Neutrophil (primary cell): ENCODE measurements at regions not wholly inside any gene's neighbourhood (a gene's known extent, or its start where the extent isn't known, plus 50 kb on each side); places are given as distances from the start of the nearest gene placed in this dataset.

Experiments
- H3K27ac ChIP-seq: fragments of 200-600 bp; sonication (generic); 2 replicates; pipeline ENCODE4 v1.5.1; 2016; ENCODE audit warnings: mild to moderate bottlenecking, moderate library complexity
- H3K27me3 ChIP-seq: fragments of 200-600 bp; sonication (generic); 2 replicates; pipeline ENCODE4 v1.6.0; 2016; ENCODE audit warnings: mild to moderate bottlenecking
- H3K36me3 ChIP-seq: fragments of 200-600 bp; sonication (generic); 2 replicates; pipeline ENCODE4 v1.5.1; 2017
- H3K4me1 ChIP-seq, 2 experiments: fragments of 200-600 bp in 1 of 2; sonication (generic) in 1 of 2; 1 replicate in 1 of 2; 2 replicates in 1 of 2; pipeline versions ENCODE4 v1.5.1 to v1.6.1; 2013 to 2016; ENCODE audit warnings: low read depth in 1 of 2, low read length in 1 of 2, mild to moderate bottlenecking in 1 of 2, moderate library complexity in 1 of 2; ENCODE audit not compliant: control insufficient read depth in 1 of 2, insufficient read depth in 1 of 2
- H3K4me3 ChIP-seq, 2 experiments: fragments of 200-600 bp in 1 of 2; sonication (generic) in 1 of 2; 1 replicate in 1 of 2; 2 replicates in 1 of 2; pipeline ENCODE4 v1.5.1; 2013 to 2016; ENCODE audit warnings: low read depth in 1 of 2, low read length in 1 of 2, mild to moderate bottlenecking in 1 of 2, moderate library complexity in 1 of 2
- H3K9me3 ChIP-seq: fragments of 200-600 bp; sonication (generic); 2 replicates; pipeline ENCODE4 v1.5.1; 2016
- TF ChIP-seq, protein P1 (sequence below): fragments of 200-600 bp; sonication (generic); IDR thresholded peaks from 2 replicates; pipeline ENCODE4 v1.5.1; 2016; ENCODE audit warnings: antibody characterized with exemption

DNA sequence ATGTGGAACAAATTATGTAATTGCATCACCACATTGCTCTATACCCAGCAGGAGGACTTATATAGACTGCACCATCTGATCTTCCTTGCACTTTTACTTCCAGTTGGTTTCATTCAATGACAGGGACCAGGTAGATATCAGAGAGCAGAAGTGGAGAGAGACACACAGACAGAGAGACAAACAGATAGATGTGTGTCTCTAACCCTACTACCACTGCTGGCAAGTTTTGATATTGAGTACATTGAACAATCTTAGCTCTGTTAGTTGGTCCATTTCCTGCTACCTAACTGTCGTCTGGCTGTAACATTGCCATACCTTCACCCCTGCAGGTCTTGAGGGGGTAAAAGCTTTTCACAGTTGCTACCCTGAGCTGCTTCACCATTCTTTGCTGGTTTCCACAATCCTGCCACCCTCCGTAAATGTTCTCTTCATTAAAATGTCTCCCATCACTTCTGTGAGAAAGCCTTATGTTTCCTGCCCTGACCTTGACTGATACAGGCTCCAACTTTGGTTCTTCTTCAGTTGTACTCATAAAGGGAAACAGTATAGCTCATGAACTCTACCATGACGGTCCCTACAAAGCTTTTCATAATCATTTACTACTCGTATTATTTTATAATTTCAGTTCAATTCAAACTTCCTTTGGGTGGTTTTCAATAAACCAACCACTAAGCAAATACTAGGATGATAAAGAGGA is 62.3 kb upstream of the ITGA4 start:
- no peaks in the 10 kb centered on the region for H3K36me3 ChIP-seq
- peak overlapping the region; percentile 60 for H3K27ac ChIP-seq
- no peaks in the 10 kb centered on the region for H3K9me3 ChIP-seq
- peaks cover 19 to 38% of the 10 kb centered on the region in 2 experiments for H3K4me1 ChIP-seq
- TF ChIP-seq, protein P1, sequence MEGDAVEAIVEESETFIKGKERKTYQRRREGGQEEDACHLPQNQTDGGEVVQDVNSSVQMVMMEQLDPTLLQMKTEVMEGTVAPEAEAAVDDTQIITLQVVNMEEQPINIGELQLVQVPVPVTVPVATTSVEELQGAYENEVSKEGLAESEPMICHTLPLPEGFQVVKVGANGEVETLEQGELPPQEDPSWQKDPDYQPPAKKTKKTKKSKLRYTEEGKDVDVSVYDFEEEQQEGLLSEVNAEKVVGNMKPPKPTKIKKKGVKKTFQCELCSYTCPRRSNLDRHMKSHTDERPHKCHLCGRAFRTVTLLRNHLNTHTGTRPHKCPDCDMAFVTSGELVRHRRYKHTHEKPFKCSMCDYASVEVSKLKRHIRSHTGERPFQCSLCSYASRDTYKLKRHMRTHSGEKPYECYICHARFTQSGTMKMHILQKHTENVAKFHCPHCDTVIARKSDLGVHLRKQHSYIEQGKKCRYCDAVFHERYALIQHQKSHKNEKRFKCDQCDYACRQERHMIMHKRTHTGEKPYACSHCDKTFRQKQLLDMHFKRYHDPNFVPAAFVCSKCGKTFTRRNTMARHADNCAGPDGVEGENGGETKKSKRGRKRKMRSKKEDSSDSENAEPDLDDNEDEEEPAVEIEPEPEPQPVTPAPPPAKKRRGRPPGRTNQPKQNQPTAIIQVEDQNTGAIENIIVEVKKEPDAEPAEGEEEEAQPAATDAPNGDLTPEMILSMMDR: no peak
- H3K27me3 ChIP-seq: no peaks in the 10 kb centered on the region
- H3K4me3 ChIP-seq: no peak overlapping the region

DNA sequence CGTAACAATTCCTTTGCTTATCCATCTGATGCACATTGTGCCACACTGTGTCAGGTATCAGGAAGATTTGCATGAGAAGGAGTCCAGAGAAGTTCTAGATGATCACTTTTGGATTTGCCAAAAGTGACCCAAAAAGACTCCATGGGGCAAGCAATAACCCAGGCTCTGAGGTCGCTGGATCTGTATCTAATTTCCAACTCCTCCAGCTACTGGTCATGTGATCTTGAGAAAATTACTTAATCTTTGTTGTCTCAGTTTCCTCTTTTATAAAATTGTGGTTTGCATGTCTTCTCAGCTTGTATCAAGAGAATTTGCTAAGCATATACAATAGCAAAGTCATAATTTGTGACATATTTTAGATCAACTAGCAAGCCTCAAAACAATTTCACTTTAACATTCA is 61.3 kb upstream of the ITGA4 start:
- no peaks in the 10 kb centered on the region for H3K9me3 ChIP-seq
- H3K4me1 ChIP-seq: peaks cover 19 to 33% of the 10 kb centered on the region in 2 experiments
- H3K27ac ChIP-seq: peak overlapping the region; percentile 60
- no peaks in the 10 kb centered on the region for H3K27me3 ChIP-seq
- TF ChIP-seq, protein P1: no peak
- H3K36me3 ChIP-seq: no peaks in the 10 kb centered on the region
- no peak overlapping the region for H3K4me3 ChIP-seq

DNA sequence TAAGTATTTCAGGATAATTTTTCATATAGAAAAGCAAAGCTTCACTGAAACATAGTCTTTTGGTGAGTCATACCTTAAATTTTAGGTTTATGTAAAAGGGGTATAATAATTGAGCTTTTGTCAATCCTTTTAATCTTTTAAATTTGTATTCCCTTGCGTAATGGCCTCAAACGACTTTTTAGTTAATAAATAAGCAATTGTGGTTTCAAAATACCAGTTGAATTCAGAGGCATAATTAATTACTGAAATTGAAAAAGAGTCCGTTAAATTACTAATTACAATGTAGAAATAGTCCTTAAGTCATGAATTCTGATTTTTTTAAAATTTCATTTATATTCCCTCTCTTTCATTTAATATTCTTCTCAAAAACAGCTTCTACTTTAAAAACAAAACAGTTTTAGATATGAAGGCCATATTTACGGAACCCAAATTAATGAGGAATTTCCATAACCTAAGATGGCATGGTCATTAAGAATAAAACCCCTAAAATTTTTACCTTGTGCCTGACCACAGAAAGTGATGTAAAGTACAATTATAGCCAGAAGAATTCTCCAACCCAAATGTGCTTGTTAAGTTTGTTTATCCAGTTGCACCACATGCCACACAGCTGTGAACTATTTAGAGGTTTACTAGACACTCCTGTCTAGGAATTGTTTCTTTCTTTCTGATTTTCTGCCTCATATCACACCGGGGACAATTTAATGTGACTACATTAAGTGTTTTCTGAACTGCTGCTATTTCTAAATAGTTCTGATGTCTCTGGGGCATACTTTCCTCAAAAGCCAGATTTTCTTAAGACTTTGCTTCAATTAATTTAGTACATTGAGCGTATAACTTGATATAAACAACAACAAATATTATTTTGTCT is 60.7 kb upstream of the ITGA4 start:
- Histone ChIP-seq H3K4me1 (peaks cover 19 to 29% of the 10 kb centered on the region in 2 experiments), H3K36me3 (no peaks in the 10 kb centered on the region), H3K27me3 (no peaks in the 10 kb centered on the region), H3K9me3 (no peaks in the 10 kb centered on the region), H3K27ac (no peak overlapping the region), H3K4me3 (no peak overlapping the region)
- TF ChIP-seq, protein P1: no peak

DNA sequence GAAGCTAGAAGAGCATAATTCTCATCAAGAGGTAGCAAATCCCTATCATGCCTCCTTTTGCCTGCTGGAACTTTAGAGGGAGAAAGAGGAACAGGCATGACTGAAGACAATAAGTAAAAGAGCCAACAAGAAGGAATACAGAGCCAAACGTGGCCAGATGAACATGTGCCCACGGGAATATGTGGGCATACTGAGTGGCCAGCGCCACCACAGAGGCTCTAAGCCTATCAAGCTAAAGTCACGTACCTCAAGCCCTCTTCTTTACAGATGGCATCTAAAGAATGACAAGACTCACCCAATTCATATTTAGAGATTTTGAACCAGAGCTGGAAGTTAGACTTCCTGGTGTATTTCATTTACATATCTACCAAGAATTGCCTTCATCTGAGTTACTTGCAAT is 59.9 kb upstream of the ITGA4 start:
- Histone ChIP-seq H3K4me3 (no peak overlapping the region), H3K27me3 (no peaks in the 10 kb centered on the region), H3K9me3 (no peaks in the 10 kb centered on the region), H3K27ac (no peak overlapping the region), H3K36me3 (no peaks in the 10 kb centered on the region), H3K4me1 (peaks cover 19 to 29% of the 10 kb centered on the region in 2 experiments)
- TF ChIP-seq, protein P1: no peak

DNA sequence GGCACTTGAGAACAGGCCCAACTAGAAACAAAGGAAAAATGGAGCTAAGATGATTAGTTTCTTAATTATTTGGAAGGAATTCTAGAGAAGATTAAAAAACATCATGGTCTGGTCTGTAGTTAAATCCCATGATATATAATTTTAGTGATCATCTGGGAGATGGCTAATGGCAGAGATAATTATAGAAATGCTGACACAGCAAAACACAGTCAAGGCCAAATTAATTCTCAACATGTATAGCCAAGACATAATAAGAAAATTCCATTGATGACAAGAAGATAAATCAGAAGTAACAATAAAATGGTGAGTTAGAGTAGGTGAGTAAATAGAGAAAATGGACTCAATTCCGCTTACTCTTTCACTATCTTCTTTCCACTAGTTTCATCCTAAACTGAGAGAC is 59.2 kb upstream of the ITGA4 start:
- H3K4me1 ChIP-seq: peaks cover 19 to 29% of the 10 kb centered on the region in 2 experiments
- TF ChIP-seq, protein P1: no peak
- H3K36me3 ChIP-seq: no peaks in the 10 kb centered on the region
- no peaks in the 10 kb centered on the region for H3K27me3 ChIP-seq
- no peaks in the 10 kb centered on the region for H3K9me3 ChIP-seq
- H3K4me3 ChIP-seq: no peak overlapping the region
- no peak overlapping the region for H3K27ac ChIP-seq
